HG03135 (cell line): ENCODE measurements at regions not wholly inside any gene's neighbourhood (a gene's known extent, or its start where the extent isn't known, plus 50 kb on each side); places are given as distances from the start of the nearest gene placed in this dataset.

Experiments used
- ATAC-seq: cut with Tn5 transposase; IDR thresholded peaks from one replicate; pipeline ENCODE4 v1.9.1; 2021; ENCODE audit warnings: mild to moderate bottlenecking, moderate library complexity; ENCODE audit not compliant: unreplicated experiment

DNA sequence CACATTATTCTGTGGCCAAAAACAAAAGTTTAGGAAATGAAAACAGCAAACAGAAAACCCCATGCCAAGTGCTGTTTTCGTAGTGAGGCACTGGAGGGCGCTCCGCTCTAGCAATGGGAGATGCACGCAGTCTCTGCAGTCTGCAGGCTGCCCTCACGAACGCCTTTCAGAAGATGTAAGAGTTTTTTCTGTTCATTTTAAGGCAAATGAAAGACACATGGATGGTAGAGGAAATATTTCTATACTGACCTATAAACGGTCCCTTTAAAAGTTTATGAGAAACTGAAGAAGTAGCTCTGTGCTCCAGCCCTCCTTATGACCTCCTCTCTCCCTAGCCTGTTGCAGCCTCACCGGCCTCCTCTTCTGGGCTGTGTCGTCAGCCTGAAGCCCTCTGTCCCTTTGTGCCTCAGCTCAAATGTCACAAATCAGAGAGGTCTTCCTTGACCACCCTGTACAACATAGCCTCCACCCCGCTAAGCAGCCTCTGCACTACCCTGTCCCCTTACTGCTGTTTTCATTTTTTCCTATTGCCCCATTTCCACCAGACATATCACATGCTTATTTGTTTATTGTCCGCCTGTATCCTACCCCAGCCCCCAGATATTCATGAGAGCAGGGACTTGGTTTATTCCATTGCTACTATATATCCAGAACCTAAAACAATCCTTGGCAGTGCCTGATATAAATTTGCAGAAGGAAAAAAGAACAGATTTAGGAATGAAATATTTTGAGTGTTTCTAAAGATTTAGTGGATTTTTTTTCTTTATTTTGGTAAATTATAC, 116.4 kb downstream of the TM9SF2 start:
- no peak for ATAC-seq

DNA sequence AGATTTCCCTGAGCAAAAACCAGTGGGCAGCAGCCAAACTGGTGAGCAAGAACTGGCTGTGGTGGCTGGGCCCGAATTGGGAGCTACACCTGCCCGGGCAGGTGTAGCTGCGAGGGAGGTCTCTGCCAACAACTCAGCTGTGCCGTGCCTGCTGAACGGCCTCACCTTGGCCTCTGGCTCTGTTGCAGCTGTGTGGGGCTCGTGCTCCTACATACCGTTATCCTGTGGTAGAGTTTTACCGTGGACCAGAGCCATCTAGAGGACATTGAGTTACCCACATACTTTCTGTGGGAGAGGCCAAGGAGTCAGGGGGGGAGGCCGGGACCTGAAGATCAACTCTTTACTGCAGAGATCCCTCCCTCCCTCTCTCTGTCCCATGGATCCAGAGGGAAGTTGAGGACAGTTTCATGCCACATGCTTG, 113.2 kb downstream of the TM9SF2 start:
- no peak for ATAC-seq
